Kidney (tissue), 13 donors: ENCODE measurements at regions not wholly inside any gene's neighbourhood (a gene's known extent, or its start where the extent isn't known, plus 50 kb on each side); places are given as distances from the start of the nearest gene placed in this dataset.

Experiments
- DNase-seq, 5 donors: peaks; one replicate each; pipeline ENCODE4 v3.0.0-alpha.2; 2013 to 2020
- FAIRE-seq: peaks from 2 replicates; lab custom pipeline; 2012; peaks lifted over from hg19 to GRCh38; lab: Jason Lieb, UNC
- H3K27ac ChIP-seq, 2 donors: one replicate each; pipeline ENCODE4 v1.7.0; 2013; ENCODE audit warnings: low read depth in 2 of 2, low read length in 2 of 2, inconsistent platforms in 1 of 2
- H3K27me3 ChIP-seq: one replicate; pipeline ENCODE4 v1.7.1; 2013; ENCODE audit warnings: low read length, inconsistent platforms; ENCODE audit not compliant: control insufficient read depth, insufficient read depth
- H3K36me3 ChIP-seq, 3 donors: one replicate each; pipeline versions ENCODE4 v1.7.0 to v1.7.1; 2013; ENCODE audit warnings: low read length in 3 of 3, control low read depth in 1 of 3, inconsistent platforms in 1 of 3; ENCODE audit not compliant: insufficient read depth in 3 of 3, control insufficient read depth in 2 of 3
- H3K4me1 ChIP-seq, 3 donors: one replicate each; pipeline versions ENCODE4 v1.7.0 to v1.7.1; 2013; ENCODE audit warnings: low read length in 3 of 3, inconsistent platforms in 1 of 3, low read depth in 1 of 3; ENCODE audit not compliant: control insufficient read depth in 2 of 3, insufficient read depth in 2 of 3
- H3K4me3 ChIP-seq, 3 donors: one replicate each; pipeline versions ENCODE4 v1.7.0 to v1.8.1; 2013; ENCODE audit warnings: low read length in 3 of 3, control low read depth in 1 of 3, inconsistent platforms in 1 of 3
- H3K9ac ChIP-seq, 3 donors: one replicate each; pipeline versions ENCODE4 v1.7.0 to v1.7.1; 2013; ENCODE audit warnings: low read length in 3 of 3, control low read depth in 1 of 3, inconsistent platforms in 1 of 3
- H3K9me3 ChIP-seq, 3 donors: one replicate each; pipeline versions ENCODE4 v1.7.0 to v1.7.1; 2013; ENCODE audit warnings: low read length in 3 of 3, control low read depth in 1 of 3, inconsistent platforms in 1 of 3; ENCODE audit not compliant: control insufficient read depth in 2 of 3, insufficient read depth in 1 of 3
- intact Hi-C: fragments of 100-400 bp; cut with DNase I; formaldehyde crosslinking; loops from one replicate; pipeline ENCODE4 v1.11.1; 2022
- TF ChIP-seq, protein P1 (sequence below): IDR thresholded peaks from 3 replicates; pipeline ENCODE4 v1.5.1; 2012; ENCODE audit warnings: mild to moderate bottlenecking, moderate library complexity, borderline replicate concordance; ENCODE audit not compliant: insufficient read depth; ENCODE audit errors: extremely low read depth
- donor health status: control.
- donor health status: control.
- donor health status: control.
- donor health status: control.
- donor health status: control.
- donor health status: DM: yes; HTN: yes; CAD: no.
- donor health status: Normal renal cell carcinoma (clear cell type).

DNA sequence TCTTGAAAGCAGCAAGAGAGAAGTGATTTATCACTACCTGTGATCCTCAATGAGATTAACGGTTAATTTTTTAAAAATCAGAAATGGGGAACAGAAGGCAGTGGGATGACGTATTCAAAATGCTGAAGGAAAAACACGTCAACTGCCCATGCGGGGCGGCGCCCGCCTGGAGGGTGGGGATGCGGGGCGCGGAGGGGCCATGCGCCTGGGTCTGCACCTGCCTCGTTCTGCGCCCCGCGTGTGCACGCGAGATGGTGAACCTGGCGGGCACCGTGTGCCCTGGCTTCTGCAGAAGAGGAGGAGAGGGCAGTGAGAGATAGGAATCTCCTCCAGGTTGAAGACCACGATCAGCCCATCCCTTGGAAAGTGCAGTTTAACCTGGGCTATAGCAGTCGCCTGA is 79.3 kb upstream of the ZNF32 start:
- Histone ChIP-seq H3K36me3 (no peaks in the 10 kb centered on the region), H3K4me3 (no peak overlapping the region), H3K27me3 (no peaks in the 10 kb centered on the region), H3K27ac (no peak overlapping the region), H3K9ac (no peak overlapping the region), H3K4me1 (no peaks in the 10 kb centered on the region), H3K9me3 (peaks cover 1 to 12% (median 6%) of the 10 kb centered on the region in 3 donors)
- no peak for FAIRE-seq
- no peak for DNase-seq
- TF ChIP-seq, protein P1, sequence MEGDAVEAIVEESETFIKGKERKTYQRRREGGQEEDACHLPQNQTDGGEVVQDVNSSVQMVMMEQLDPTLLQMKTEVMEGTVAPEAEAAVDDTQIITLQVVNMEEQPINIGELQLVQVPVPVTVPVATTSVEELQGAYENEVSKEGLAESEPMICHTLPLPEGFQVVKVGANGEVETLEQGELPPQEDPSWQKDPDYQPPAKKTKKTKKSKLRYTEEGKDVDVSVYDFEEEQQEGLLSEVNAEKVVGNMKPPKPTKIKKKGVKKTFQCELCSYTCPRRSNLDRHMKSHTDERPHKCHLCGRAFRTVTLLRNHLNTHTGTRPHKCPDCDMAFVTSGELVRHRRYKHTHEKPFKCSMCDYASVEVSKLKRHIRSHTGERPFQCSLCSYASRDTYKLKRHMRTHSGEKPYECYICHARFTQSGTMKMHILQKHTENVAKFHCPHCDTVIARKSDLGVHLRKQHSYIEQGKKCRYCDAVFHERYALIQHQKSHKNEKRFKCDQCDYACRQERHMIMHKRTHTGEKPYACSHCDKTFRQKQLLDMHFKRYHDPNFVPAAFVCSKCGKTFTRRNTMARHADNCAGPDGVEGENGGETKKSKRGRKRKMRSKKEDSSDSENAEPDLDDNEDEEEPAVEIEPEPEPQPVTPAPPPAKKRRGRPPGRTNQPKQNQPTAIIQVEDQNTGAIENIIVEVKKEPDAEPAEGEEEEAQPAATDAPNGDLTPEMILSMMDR = no peak
- intact Hi-C loops = no loop called here

DNA sequence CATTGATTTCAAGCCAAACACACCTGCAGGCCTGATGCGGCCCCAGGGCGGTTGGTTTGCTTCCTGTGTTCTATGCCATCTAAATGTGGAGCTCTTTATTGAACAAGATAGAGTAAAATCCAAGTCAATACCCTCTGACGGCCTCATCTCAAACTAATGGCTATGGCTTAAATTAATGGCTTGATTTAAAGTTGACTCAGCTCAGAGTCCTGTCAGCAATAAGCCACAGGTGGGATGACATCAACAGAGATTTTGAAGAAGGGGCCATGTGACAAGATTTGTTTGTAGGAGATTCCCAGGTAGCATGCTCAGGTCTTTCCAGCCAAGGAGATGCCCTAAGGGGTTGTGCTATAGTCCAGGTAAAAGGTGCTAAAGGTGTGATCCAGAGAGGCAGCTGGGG is 66.7 kb upstream of the ZNF32 start:
- Histone ChIP-seq H3K27me3 (no peaks in the 10 kb centered on the region), H3K4me3 (no peak overlapping the region), H3K4me1 (no peaks in the 10 kb centered on the region), H3K27ac (no peak overlapping the region), H3K9me3 (no peaks in the 10 kb centered on the region), H3K9ac (no peak overlapping the region), H3K36me3 (no peaks in the 10 kb centered on the region)
- no peak for DNase-seq
- TF ChIP-seq, protein P1 = no peak
- no peak for FAIRE-seq
- intact Hi-C loops = no loop called here

DNA sequence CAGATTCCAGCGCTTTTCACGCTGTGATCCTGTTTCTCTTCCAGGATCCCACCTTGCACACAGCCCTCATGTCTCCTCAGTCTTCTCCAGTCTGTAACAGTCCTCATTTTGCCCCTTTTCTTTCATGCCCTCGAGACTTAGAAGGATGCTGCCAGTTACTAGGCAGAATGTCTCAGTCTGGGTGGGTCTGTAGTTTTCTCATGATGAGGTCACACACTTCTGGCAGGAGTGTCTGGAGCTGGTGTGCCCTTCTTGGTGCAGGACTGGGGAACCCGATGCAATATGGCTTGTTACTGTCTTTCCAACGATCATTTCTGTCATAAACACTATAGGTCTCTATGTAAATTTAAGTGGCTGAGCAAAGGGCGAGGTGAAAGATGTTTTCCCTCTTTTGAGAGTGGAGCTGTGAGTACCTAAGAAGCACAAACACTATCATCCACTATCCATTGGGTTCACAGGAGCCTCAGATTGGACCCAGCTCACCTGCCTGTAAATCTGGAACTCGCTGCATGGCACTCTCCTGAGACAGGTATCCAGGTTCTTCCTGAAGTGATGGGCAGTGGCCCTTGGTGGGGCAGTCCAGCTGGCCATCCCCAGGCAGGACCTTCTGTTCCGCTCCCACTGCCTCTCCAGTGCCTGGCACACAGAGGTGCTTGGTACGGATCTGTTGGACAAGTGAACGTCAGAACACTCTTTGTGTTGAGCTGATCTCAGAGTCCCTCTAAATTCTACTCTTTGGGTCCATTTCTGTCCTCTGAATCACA is 64.3 kb upstream of the ZNF32 start:
- Histone ChIP-seq H3K27me3 (no peaks in the 10 kb centered on the region), H3K27ac (no peak overlapping the region), H3K36me3 (no peaks in the 10 kb centered on the region), H3K9me3 (no peaks in the 10 kb centered on the region), H3K4me3 (no peak overlapping the region), H3K4me1 (no peaks in the 10 kb centered on the region), H3K9ac (no peak overlapping the region)
- no peak for FAIRE-seq
- no peak for DNase-seq
- intact Hi-C loops = no loop called here
- TF ChIP-seq, protein P1 = no peak
